ENCODE measurements at regions not wholly inside any gene's neighbourhood (a gene's known extent, or its start where the extent isn't known, plus 50 kb on each side); places are given as distances from the start of the nearest gene placed in this dataset.

GRCh38 chr10:23715363-23715762 lies 276.5 kb downstream of the OTUD1 start:
- no peaks in the 10 kb centered on the region for H3K36me3 ChIP-seq (ENCODE audit: control insufficient read depth in 2 of 2, insufficient read depth in 1 of 2, low read length in 2 of 2)
- no peaks in the 10 kb centered on the region for H3K9me3 ChIP-seq (ENCODE audit: control insufficient read depth, insufficient read depth, low read depth, low read length)
- POLR2A ChIA-PET = no interaction called here
- TF ChIP-seq ZNF701 (tag by site-specific recombination; IDR thresholded peaks at IDR 0.05) = no peak
- TF ChIP-seq YY2 (tag by site-specific recombination; IDR thresholded peaks at IDR 0.05) = no peak
- no peak for TF ChIP-seq GLI4 (tag by site-specific recombination; IDR thresholded peaks at IDR 0.05)
- no peak overlapping the region for H3K4me3 ChIP-seq (ENCODE audit: low read depth, low read length)
- CTCF ChIA-PET = interaction anchor here (0.6 to 1.4 kb wide), 3 partner anchors 21 to 557 kb away, joined by 3 read pairs; no protein-coding TSS in a partner anchor
- no peak overlapping the region for H3K27ac ChIP-seq (ENCODE audit: extremely low read depth, low read depth, low read length)
- no peaks in the 10 kb centered on the region for H3K4me1 ChIP-seq (ENCODE audit: control insufficient read depth, insufficient read depth, low read length)

- CTCF ChIA-PET = interaction anchor here (0.7 kb wide), 2 partner anchors 61 to 228 kb away, joined by 3 read pairs; no protein-coding TSS in a partner anchor
These were observed 279.0 kb downstream of the OTUD1 start for GRCh38 chr10:23717913-23718312.

GRCh38 chr10:23718946-23719345 lies 280.1 kb downstream of the OTUD1 start:
- ChIA-PET CTCF (no interaction called here), POLR2A (no interaction called here)
- TF ChIP-seq ZNF830 (tag by site-specific recombination; IDR thresholded peaks at IDR 0.05; ENCODE audit: low read depth) (no peak), ZNF155 (tag by site-specific recombination; IDR thresholded peaks at IDR 0.05) (no peak), ZNF585B (tag by site-specific recombination; IDR thresholded peaks at IDR 0.05) (no peak), AEBP2 (tag by site-specific recombination; IDR thresholded peaks at IDR 0.05; ENCODE audit: borderline replicate concordance) (no peak), ZFP41 (tag by site-specific recombination; IDR thresholded peaks at IDR 0.05; ENCODE audit: borderline replicate concordance) (no peak), ZNF138 (tag by site-specific recombination; IDR thresholded peaks at IDR 0.05; ENCODE audit: borderline replicate concordance) (no peak), ZNF654 (tag by site-specific recombination; IDR thresholded peaks at IDR 0.05; ENCODE audit: low read depth) (no peak), KLF1 (tag by site-specific recombination; IDR thresholded peaks at IDR 0.05) (no peak), ZNF548 (tag by site-specific recombination; IDR thresholded peaks at IDR 0.05) (no peak), ZNF26 (tag by site-specific recombination; IDR thresholded peaks at IDR 0.05) (no peak), ZNF423 (tag by site-specific recombination; IDR thresholded peaks at IDR 0.05) (no peak), ZSCAN16 (tag by site-specific recombination; IDR thresholded peaks at IDR 0.05) (no peak), ZNF266 (tag by site-specific recombination; IDR thresholded peaks at IDR 0.05; ENCODE audit: low read depth) (no peak), ZNF239 (tag by site-specific recombination; IDR thresholded peaks at IDR 0.05) (no peak), PRDM2 (tag by site-specific recombination; IDR thresholded peaks at IDR 0.05; ENCODE audit: borderline replicate concordance) (no peak), SETDB1 (IDR thresholded peaks at IDR 0.05; ENCODE audit: insufficient read length, low read length) (no peak), ZNF114 (tag by site-specific recombination; IDR thresholded peaks at IDR 0.05) (no peak), OVOL3 (tag by site-specific recombination; IDR thresholded peaks at IDR 0.05) (no peak)
- Histone ChIP-seq H3K9me3 (ENCODE audit: control insufficient read depth, insufficient read depth, low read depth, low read length) (no peaks in the 10 kb centered on the region), H3K36me3 (ENCODE audit: control insufficient read depth in 2 of 2, insufficient read depth in 1 of 2, low read length in 2 of 2) (no peaks in the 10 kb centered on the region), H3K4me1 (ENCODE audit: control insufficient read depth, insufficient read depth, low read length) (no peaks in the 10 kb centered on the region), H3K27ac (ENCODE audit: extremely low read depth, low read depth, low read length) (no peak overlapping the region), H3K4me3 (ENCODE audit: low read depth, low read length) (no peak overlapping the region)

More at GRCh38 chr10:23717913-23718312, 279.0 kb downstream of the OTUD1 start:
- no peak overlapping the region for H3K4me3 ChIP-seq (ENCODE audit: low read depth, low read length)
- no peaks in the 10 kb centered on the region for H3K9me3 ChIP-seq (ENCODE audit: control insufficient read depth, insufficient read depth, low read depth, low read length)
- no peak overlapping the region for H3K27ac ChIP-seq (ENCODE audit: extremely low read depth, low read depth, low read length)
- no peak for TF ChIP-seq ZNF302 (tag by site-specific recombination; IDR thresholded peaks at IDR 0.05; ENCODE audit: low read depth)
- POLR2A ChIA-PET = no interaction called here
- no peaks in the 10 kb centered on the region for H3K4me1 ChIP-seq (ENCODE audit: control insufficient read depth, insufficient read depth, low read length)
- H3K36me3 ChIP-seq (ENCODE audit: control insufficient read depth in 2 of 2, insufficient read depth in 1 of 2, low read length in 2 of 2) = no peaks in the 10 kb centered on the region

Data from HEK293 (cell line).